ENCODE measurements at regions not wholly inside any gene's neighbourhood (a gene's known extent, or its start where the extent isn't known, plus 50 kb on each side); places are given as distances from the start of the nearest gene placed in this dataset.

DNA sequence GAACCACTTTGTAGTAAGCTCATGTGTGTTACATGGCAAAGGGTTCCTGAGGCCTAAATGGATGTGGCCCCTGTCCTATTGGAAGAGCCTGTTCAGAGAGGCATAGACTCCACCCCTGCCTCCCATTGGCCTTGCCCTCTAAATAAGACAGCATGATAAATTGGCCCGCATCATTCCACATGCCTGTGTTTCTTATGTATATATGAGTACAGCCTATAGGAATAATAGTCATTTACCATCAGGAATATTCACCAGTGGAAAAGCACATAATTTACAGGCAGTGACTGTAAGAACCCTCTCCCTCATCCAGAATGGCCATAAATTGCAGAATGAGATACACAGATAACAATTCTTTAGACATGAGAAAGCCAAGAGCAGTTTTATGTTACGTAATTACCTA lies 519.5 kb upstream of the DAB1 start:
- Histone ChIP-seq H3K4me1 (no peaks in the 10 kb centered on the region), H3K4me3 (no peak overlapping the region), H3K27ac (no peak overlapping the region), H3K9me3 (no peaks in the 10 kb centered on the region), H3K27me3 (no peaks in the 10 kb centered on the region), H3K36me3 (no peaks in the 10 kb centered on the region)
- DNase-seq (ENCODE audit: low spot score), result no peak
- TF ChIP-seq, protein P1, sequence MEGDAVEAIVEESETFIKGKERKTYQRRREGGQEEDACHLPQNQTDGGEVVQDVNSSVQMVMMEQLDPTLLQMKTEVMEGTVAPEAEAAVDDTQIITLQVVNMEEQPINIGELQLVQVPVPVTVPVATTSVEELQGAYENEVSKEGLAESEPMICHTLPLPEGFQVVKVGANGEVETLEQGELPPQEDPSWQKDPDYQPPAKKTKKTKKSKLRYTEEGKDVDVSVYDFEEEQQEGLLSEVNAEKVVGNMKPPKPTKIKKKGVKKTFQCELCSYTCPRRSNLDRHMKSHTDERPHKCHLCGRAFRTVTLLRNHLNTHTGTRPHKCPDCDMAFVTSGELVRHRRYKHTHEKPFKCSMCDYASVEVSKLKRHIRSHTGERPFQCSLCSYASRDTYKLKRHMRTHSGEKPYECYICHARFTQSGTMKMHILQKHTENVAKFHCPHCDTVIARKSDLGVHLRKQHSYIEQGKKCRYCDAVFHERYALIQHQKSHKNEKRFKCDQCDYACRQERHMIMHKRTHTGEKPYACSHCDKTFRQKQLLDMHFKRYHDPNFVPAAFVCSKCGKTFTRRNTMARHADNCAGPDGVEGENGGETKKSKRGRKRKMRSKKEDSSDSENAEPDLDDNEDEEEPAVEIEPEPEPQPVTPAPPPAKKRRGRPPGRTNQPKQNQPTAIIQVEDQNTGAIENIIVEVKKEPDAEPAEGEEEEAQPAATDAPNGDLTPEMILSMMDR (IDR thresholded peaks at IDR 0.05), result no peak

DNA sequence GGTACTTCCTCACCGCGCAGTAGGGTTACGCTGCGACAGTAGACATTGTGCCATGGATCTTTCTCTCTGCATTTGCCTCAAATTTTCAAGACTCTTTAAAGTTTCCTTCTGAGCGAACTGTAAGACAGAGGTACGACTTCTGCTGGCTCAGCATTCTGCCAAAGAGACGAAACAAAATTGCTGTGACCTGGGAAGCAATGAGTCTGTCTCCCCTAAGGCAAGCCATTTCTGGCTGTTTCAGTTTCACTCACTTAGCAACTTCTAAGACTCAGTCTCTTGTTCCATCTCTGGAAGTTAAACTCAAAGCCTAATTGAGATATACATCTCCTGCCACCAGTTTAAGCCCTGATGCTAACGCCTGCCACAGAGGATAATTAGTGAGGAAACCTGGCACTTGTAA lies 510.9 kb upstream of the DAB1 start:
- Histone ChIP-seq H3K4me1 (no peaks in the 10 kb centered on the region), H3K4me3 (no peak overlapping the region), H3K27ac (no peak overlapping the region), H3K36me3 (no peaks in the 10 kb centered on the region), H3K27me3 (no peaks in the 10 kb centered on the region), H3K9me3 (no peaks in the 10 kb centered on the region)
- DNase-seq (ENCODE audit: low spot score), result no peak
- TF ChIP-seq, protein P1 (IDR thresholded peaks at IDR 0.05), result no peak

DNA sequence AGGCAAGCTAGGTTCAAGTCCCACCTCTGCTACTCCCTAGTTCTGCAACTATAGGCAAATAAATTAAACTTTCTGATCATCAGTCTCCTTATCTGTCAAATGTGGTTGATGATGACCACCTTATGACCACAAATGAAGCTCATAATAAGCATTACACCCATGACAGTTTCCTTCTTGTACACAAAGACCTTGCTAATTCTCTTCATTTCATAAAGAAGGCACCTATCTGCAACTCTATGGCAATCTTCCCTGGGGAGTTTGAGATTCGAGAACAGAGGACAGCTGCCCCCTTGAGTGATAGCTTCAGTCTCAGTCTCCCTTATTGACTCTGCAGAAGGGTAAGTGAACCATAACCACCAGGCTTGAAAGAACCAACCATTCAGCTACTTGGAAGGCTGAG lies 503.1 kb upstream of the DAB1 start:
- no peaks in the 10 kb centered on the region for H3K36me3 ChIP-seq
- no peaks in the 10 kb centered on the region for H3K4me1 ChIP-seq
- H3K9me3 ChIP-seq, result no peaks in the 10 kb centered on the region
- no peaks in the 10 kb centered on the region for H3K27me3 ChIP-seq
- TF ChIP-seq, protein P1 (IDR thresholded peaks at IDR 0.05), result no peak
- no peak for DNase-seq (ENCODE audit: low spot score)
- H3K27ac ChIP-seq, result no peak overlapping the region
- H3K4me3 ChIP-seq, result no peak overlapping the region

DNA sequence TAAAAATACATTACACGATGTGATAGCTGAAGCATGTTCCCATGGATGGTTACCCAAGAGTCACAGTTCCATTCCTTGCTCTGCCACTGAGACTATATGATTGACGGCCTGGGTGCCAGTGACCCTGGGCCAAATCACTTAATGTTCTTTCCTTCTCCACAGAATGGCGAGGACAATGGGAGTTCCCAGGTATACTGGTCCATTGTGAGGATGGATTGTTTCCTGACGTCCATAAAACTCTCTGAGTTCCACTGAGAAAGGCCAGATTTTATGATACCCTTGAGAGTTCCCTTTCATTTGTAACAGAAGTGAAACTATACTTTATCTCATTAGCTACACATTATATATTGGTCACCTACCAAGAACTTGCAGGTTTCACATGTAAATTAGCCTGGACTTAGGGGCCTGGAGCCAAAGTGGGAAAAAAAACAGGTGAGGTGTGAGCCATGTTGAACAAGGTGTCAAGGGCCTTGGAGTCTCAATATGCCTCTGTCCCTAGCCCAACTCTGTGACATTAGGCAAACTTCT lies 502.2 kb upstream of the DAB1 start:
- Histone ChIP-seq H3K4me3 (no peak overlapping the region), H3K9me3 (no peaks in the 10 kb centered on the region), H3K27ac (no peak overlapping the region), H3K36me3 (no peaks in the 10 kb centered on the region), H3K4me1 (no peaks in the 10 kb centered on the region), H3K27me3 (no peaks in the 10 kb centered on the region)
- TF ChIP-seq, protein P1 (IDR thresholded peaks at IDR 0.05), result no peak
- DNase-seq (ENCODE audit: low spot score), result no peak

- DNase-seq (ENCODE audit: low spot score), result no peak
- Histone ChIP-seq H3K36me3 (no peaks in the 10 kb centered on the region), H3K4me3 (no peak overlapping the region), H3K9me3 (no peaks in the 10 kb centered on the region), H3K4me1 (no peaks in the 10 kb centered on the region), H3K27ac (no peak overlapping the region), H3K27me3 (no peaks in the 10 kb centered on the region)
- TF ChIP-seq, protein P1 (IDR thresholded peaks at IDR 0.05), result no peak
Observed at GRCh38 chr1:57925226-57925625, 501.4 kb upstream of the DAB1 start.

DNA sequence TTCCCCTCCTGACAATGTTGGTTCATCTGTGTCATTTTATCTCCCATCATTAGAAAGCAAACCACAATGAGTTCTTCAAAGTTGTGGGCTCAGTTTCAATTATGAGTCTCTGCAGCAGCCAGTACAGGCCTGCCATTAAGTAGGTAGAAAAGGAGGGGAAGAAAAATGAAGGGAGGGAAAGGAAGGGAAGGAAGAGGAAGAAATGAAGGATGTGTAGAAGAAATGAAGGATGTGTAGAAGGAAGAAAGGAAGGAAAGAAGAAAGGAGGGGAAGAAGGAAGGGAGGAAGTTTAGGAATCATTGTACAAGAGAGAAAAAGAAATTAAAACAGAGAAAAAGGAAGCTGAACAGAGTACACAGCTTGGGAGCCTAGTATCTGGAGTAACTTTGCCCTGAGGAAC lies 498.3 kb upstream of the DAB1 start:
- H3K9me3 ChIP-seq, result no peaks in the 10 kb centered on the region
- no peaks in the 10 kb centered on the region for H3K36me3 ChIP-seq
- H3K4me1 ChIP-seq, result no peaks in the 10 kb centered on the region
- no peak for DNase-seq (ENCODE audit: low spot score)
- no peak overlapping the region for H3K4me3 ChIP-seq
- TF ChIP-seq, protein P1 (IDR thresholded peaks at IDR 0.05), result no peak
- H3K27me3 ChIP-seq, result no peaks in the 10 kb centered on the region
- no peak overlapping the region for H3K27ac ChIP-seq

Measured in right atrium auricular region (tissue), 2 donors.